ENCODE measurements at regions not wholly inside any gene's neighbourhood (a gene's known extent, or its start where the extent isn't known, plus 50 kb on each side); places are given as distances from the start of the nearest gene placed in this dataset.

DNA sequence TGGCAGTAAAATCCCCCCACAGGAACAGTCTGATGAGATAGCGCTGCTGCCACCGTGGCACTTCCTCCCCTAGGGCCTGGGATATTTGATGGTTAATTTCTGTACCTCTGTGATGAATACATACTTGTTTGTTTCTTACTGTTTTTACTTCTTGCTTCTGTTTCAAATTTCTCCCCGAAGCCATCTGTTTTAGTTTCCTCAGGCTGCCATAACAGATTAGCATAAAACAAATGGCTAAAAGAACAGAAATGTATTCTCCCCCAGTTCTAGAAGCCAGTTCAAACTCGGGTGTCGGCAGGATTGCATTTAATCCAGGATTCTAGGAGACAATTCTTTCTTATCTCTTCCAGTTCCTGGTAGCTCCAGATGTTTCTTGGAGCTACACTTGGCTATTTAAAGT lies 435.9 kb downstream of the DSEL start:
- TF ChIP-seq POLR2A (IDR thresholded peaks at IDR 0.05): no peak
- TF ChIP-seq CTCF (IDR thresholded peaks at IDR 0.05): no peak
- 61 to 62% methylated on average over 5 of the region's 5 CpGs for WGBS, 2 donors
- no peak overlapping the region for H3K4me3 ChIP-seq (ENCODE audit: low read depth, poor library complexity, severe bottlenecking)
- intact Hi-C loops (cut with DNase I; ENCODE audit: low total_unique reads): no loop called here
- DNase-seq (ENCODE audit: low spot score in 2 of 2): no peak

- intact Hi-C loops (cut with DNase I; ENCODE audit: low total_unique reads): no loop called here
- WGBS, 2 donors: 56 to 86% methylated on average over 4 of the region's 4 CpGs
- no peak overlapping the region for H3K4me3 ChIP-seq (ENCODE audit: low read depth, poor library complexity, severe bottlenecking)
- no peak for DNase-seq (ENCODE audit: low spot score in 2 of 2)
- no peak for TF ChIP-seq POLR2A (IDR thresholded peaks at IDR 0.05)
Observed at GRCh38 chr18:67074309-67074708, 442.2 kb downstream of the DSEL start.

DNA sequence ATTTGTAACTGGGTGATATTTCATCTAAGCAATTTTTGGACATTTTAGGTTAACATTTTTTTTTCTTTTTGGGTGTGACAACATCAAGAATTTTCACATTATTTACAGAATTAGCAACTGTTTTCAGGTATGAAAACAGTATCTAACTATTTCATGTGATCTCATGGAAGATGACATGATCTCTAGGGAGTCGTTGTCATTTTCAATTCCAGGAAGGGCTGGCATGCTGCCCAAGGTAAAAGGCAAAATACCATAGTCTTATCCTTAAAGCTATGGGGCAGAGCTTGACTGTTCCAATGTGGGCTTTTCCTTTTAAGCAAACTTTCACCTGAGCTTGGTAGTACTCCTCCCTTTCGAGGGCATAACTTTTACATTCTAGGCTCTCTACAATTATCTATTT lies 443.7 kb downstream of the DSEL start:
- no peak for DNase-seq (ENCODE audit: low spot score in 2 of 2)
- no peak for TF ChIP-seq POLR2A (IDR thresholded peaks at IDR 0.05)
- TF ChIP-seq CTCF (IDR thresholded peaks at IDR 0.05): no peak
- no peak overlapping the region for H3K4me3 ChIP-seq (ENCODE audit: low read depth, poor library complexity, severe bottlenecking)
- 51 to 56% methylated on average over 2 of the region's 2 CpGs for WGBS, 2 donors
- intact Hi-C loops (cut with DNase I; ENCODE audit: low total_unique reads): no loop called here

GRCh38 chr18:67068608-67069007 lies 447.9 kb downstream of the DSEL start:
- no peak overlapping the region for H3K4me3 ChIP-seq (ENCODE audit: low read depth, poor library complexity, severe bottlenecking)
- intact Hi-C loops (cut with DNase I; ENCODE audit: low total_unique reads): loop anchor here (5.0 kb wide), 1 partner anchor 1166 kb away; no protein-coding TSS in a partner anchor
- 81 to 87% methylated on average over 2 of the region's 2 CpGs for WGBS, 2 donors
- TF ChIP-seq POLR2A (IDR thresholded peaks at IDR 0.05) (no peak), CTCF (IDR thresholded peaks at IDR 0.05) (no peak)
- no peak for DNase-seq (ENCODE audit: low spot score in 2 of 2)

DNA sequence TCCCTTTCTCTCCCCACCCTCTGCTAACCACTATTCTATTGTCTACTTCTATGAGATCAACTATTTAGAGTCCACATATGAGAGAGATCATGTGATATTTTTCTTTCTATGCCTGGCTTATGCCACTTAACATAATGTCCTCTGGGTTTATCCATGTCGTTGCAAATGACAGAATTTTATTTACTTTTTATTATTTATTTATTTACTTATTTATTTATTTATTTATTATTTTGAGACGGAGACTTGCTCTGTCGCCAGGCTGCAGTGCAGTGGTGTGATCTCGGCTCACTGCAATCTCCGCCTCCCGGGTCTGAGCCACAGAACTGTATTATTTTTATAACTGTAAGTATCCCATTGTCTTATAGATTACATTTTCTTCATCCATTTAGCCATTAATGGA lies 443.4 kb upstream of the CDH19 start:
- intact Hi-C loops (cut with DNase I; ENCODE audit: low total_unique reads): no loop called here
- no peak for DNase-seq (ENCODE audit: low spot score in 2 of 2)
- TF ChIP-seq POLR2A (IDR thresholded peaks at IDR 0.05) (no peak), CTCF (IDR thresholded peaks at IDR 0.05) (no peak)
- WGBS, 2 donors: 83 to 84% methylated on average over 6 of the region's 6 CpGs
- no peak overlapping the region for H3K4me3 ChIP-seq (ENCODE audit: low read depth, poor library complexity, severe bottlenecking)

DNA sequence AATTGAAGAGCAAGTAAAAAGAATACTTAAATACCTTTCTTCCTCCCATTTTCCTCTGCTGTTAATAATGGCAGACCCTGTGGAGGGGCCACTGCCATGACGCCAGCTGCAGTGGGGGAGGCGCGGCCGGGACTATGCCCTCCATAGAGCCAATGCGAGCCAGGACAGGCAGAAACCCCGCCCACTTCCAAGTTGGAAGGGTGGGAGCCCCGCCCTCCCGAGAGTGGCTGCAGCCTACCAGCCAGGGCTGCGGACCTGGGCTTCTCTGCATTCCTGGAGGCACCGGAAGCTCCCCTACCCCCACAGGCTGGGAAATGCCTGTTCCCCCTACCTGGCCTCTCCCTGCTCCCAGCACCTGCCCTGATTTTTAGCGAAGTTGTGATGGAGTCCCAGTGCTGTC lies 439.4 kb upstream of the CDH19 start:
- no peak for TF ChIP-seq CTCF (IDR thresholded peaks at IDR 0.05)
- TF ChIP-seq POLR2A (IDR thresholded peaks at IDR 0.05): no peak
- WGBS, 2 donors: 91 to 95% methylated on average over 11 of the region's 11 CpGs
- DNase-seq (ENCODE audit: low spot score in 2 of 2): no peak
- intact Hi-C loops (cut with DNase I; ENCODE audit: low total_unique reads): no loop called here
- no peak overlapping the region for H3K4me3 ChIP-seq (ENCODE audit: low read depth, poor library complexity, severe bottlenecking)

Data from lower leg skin (tissue), 4 donors.